ENCODE measurements at regions not wholly inside any gene's neighbourhood (a gene's known extent, or its start where the extent isn't known, plus 50 kb on each side); places are given as distances from the start of the nearest gene placed in this dataset.

DNA sequence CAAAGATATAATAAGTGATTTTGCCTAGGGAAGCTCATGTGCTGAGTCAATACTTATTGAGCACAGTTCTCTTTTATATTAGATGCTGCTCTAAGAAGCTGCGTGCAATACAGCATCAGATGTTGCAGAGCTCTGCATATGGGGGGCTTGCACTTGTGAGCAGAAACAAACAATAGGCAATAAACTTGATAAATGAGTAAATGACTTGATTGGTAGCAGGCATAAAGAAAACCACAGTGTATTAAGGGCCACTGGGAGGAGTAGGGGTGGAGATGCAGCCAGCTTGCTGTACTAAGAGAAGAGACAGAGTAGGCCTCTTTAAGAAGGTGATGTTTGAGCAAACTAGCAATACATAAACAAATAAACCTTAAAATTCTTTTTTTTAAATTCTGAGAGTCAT lies 598.5 kb upstream of the ADAMTS5 start:
- Histone ChIP-seq H3K4me1 (ENCODE audit: control insufficient read depth in 1 of 2, low read depth in 2 of 2) (peaks cover 9 to 19% of the 10 kb centered on the region in 2 donors), H3K27ac (no peak overlapping the region)
- no peak for ATAC-seq (ENCODE audit: insufficient number of reproducible peaks, low FRiP score, low read depth)

GRCh38 chr21:27564684-27565301 lies 597.9 kb upstream of the ADAMTS5 start:
- DNase-seq (ENCODE audit: low spot score) = no peak
- TF ChIP-seq, protein P1, sequence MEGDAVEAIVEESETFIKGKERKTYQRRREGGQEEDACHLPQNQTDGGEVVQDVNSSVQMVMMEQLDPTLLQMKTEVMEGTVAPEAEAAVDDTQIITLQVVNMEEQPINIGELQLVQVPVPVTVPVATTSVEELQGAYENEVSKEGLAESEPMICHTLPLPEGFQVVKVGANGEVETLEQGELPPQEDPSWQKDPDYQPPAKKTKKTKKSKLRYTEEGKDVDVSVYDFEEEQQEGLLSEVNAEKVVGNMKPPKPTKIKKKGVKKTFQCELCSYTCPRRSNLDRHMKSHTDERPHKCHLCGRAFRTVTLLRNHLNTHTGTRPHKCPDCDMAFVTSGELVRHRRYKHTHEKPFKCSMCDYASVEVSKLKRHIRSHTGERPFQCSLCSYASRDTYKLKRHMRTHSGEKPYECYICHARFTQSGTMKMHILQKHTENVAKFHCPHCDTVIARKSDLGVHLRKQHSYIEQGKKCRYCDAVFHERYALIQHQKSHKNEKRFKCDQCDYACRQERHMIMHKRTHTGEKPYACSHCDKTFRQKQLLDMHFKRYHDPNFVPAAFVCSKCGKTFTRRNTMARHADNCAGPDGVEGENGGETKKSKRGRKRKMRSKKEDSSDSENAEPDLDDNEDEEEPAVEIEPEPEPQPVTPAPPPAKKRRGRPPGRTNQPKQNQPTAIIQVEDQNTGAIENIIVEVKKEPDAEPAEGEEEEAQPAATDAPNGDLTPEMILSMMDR (IDR thresholded peaks at IDR 0.05) = peak; percentile 50
- no peak for ATAC-seq (ENCODE audit: insufficient number of reproducible peaks, low FRiP score, low read depth)
- Histone ChIP-seq H3K36me3 (no peaks in the 10 kb centered on the region), H3K9me3 (no peaks in the 10 kb centered on the region), H3K4me3 (no peak overlapping the region), H3K4me1 (ENCODE audit: control insufficient read depth in 1 of 2, low read depth in 2 of 2) (peaks cover 6 to 13% of the 10 kb centered on the region in 2 donors), H3K27me3 (replicated peaks; ENCODE audit: insufficient read depth) (no peaks in the 10 kb centered on the region), H3K27ac (no peak overlapping the region)

More for the DNA sequence above, 598.5 kb upstream of the ADAMTS5 start:
- H3K36me3 ChIP-seq = no peaks in the 10 kb centered on the region
- H3K4me3 ChIP-seq = no peak overlapping the region
- H3K27me3 ChIP-seq (replicated peaks; ENCODE audit: insufficient read depth) = no peaks in the 10 kb centered on the region
- DNase-seq (ENCODE audit: low spot score) = no peak
- no peaks in the 10 kb centered on the region for H3K9me3 ChIP-seq
- TF ChIP-seq, protein P1 (IDR thresholded peaks at IDR 0.05) = no peak

DNA sequence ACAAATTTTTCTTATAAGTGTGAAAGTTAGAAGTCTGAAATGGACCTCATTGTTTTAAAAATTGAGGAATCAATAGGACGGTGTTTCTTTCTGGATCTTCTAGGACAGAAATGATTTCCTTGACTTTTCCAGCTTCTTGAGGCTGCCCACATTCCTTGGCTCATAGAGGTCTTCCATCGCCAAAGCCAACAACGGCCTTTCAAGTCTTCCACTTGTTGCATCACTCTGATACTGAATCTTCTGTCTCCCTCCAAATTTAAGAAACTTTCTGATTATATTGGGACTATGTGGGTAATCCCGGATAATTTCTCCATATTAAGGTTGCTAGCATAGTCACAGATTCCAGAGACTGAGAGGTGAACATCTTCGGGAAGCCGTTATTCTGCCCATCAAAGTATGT lies 595.4 kb upstream of the ADAMTS5 start:
- H3K27me3 ChIP-seq (replicated peaks; ENCODE audit: insufficient read depth) = no peaks in the 10 kb centered on the region
- DNase-seq (ENCODE audit: low spot score) (no peak), ATAC-seq (ENCODE audit: insufficient number of reproducible peaks, low FRiP score, low read depth) (no peak)
- no peaks in the 10 kb centered on the region for H3K36me3 ChIP-seq
- no peak overlapping the region for H3K27ac ChIP-seq
- no peaks in the 10 kb centered on the region for H3K9me3 ChIP-seq
- H3K4me1 ChIP-seq (ENCODE audit: control insufficient read depth in 1 of 2, low read depth in 2 of 2) = peaks cover 0 to 5% of the 10 kb centered on the region in 2 donors
- TF ChIP-seq, protein P1 (IDR thresholded peaks at IDR 0.05) = no peak
- no peak overlapping the region for H3K4me3 ChIP-seq

DNA sequence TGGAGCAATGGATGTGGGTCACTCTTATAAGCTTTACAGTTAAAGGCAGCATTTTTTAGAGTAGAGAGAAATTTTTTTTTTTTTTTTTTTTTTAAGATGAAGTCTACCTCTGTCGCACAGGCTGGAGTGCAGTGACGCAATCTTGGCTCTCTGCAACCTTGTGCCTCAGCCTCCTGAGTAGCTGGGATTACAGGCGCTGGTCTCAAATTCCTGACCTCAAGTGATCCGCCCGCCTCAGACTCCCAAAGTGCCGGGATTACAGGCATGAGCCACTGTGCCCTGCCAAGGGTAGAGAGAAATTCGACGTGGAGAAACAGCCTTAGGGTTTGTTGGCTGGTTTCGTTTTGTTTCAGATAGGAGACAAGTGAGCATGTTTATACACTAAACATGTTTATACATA lies 594.2 kb upstream of the ADAMTS5 start:
- TF ChIP-seq, protein P1 (IDR thresholded peaks at IDR 0.05) = no peak
- no peaks in the 10 kb centered on the region for H3K9me3 ChIP-seq
- H3K4me3 ChIP-seq = no peak overlapping the region
- ATAC-seq (ENCODE audit: insufficient number of reproducible peaks, low FRiP score, low read depth) (no peak), DNase-seq (ENCODE audit: low spot score) (no peak)
- H3K36me3 ChIP-seq = no peaks in the 10 kb centered on the region
- H3K4me1 ChIP-seq (ENCODE audit: control insufficient read depth in 1 of 2, low read depth in 2 of 2) = peaks cover 0 to 5% of the 10 kb centered on the region in 2 donors
- H3K27ac ChIP-seq = no peak overlapping the region
- H3K27me3 ChIP-seq (replicated peaks; ENCODE audit: insufficient read depth) = no peaks in the 10 kb centered on the region

- Histone ChIP-seq H3K4me3 (no peak overlapping the region), H3K4me1 (ENCODE audit: control insufficient read depth in 1 of 2, low read depth in 2 of 2) (no peaks in the 10 kb centered on the region), H3K36me3 (no peaks in the 10 kb centered on the region), H3K27ac (no peak overlapping the region), H3K9me3 (no peaks in the 10 kb centered on the region), H3K27me3 (replicated peaks; ENCODE audit: insufficient read depth) (no peaks in the 10 kb centered on the region)
- TF ChIP-seq, protein P1 (IDR thresholded peaks at IDR 0.05) = no peak
- ATAC-seq (ENCODE audit: insufficient number of reproducible peaks, low FRiP score, low read depth) = no peak
- DNase-seq (ENCODE audit: low spot score) = no peak
These were observed 590.5 kb upstream of the ADAMTS5 start for GRCh38 chr21:27557356-27557755.

Data from thoracic aorta (tissue), 2 donors.